ENCODE measurements at regions not wholly inside any gene's neighbourhood (a gene's known extent, or its start where the extent isn't known, plus 50 kb on each side); places are given as distances from the start of the nearest gene placed in this dataset.

- no peak for TF ChIP-seq CTCF (IDR thresholded peaks at IDR 0.05)
These were observed 206.0 kb downstream of the SPP2 start for GRCh38 chr2:234256516-234256915.

DNA sequence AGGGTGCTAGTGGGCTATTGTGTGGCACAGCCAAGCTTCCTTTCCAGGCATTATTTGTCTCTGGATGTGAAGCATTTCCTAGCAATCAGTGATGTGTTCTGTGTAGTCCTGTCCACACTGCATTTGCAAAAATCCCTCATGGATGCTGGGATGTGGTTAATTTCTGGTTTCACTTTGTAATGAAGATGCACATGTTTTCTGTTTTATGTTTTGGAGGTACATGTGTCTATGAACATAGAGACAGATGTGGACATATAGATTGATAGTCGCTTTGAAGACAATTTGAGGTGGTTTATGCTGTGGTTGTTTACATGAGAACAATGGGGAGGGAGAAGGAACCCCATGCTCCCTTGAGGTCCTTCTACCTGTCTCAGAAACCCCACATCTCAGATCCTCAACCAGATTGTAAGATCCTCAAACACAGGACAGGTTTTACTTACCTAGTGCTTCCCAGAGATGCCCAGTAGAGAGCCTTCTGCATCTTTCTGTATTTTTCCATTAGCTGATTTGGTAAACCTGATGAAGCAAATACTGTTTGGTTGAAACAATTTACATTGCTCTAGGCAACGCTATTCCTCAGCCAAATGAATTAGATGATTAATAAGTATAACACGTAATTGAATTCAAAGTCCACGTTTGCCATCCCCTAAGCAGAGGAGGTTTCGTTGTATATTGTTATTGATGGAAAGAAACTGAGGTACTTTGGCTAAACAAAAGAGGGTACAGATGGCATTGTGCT, 204.4 kb downstream of the SPP2 start:
- TF ChIP-seq CTCF (IDR thresholded peaks at IDR 0.05) = no peak

- no peak for TF ChIP-seq CTCF (IDR thresholded peaks at IDR 0.05)
These were observed 202.3 kb downstream of the SPP2 start for GRCh38 chr2:234252772-234253171.

GRCh38 chr2:234251326-234252271, 201.1 kb downstream of the SPP2 start:
- TF ChIP-seq CTCF (IDR thresholded peaks at IDR 0.05) = no peak

- no peak for TF ChIP-seq CTCF (IDR thresholded peaks at IDR 0.05)
These were observed 200.4 kb downstream of the SPP2 start for GRCh38 chr2:234250926-234251325.

DNA sequence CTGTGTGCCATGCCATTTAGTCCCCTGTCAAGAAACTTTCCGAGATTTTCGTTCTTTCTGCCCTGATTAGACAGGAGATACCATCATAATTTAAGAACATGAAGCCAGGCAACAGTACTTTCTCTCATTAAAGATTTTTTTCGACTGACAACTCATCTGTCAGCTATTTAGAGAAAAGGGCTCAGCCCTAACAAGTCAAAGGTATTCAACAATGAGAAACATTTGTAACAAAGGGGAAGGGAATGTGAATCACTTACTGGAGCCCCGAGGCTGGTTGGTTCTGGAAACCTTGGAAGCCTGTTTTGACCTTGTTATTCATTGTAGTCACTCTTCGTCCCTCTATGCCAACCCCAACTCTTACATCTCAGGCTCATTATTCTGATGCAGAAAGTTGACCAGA, 199.4 kb downstream of the SPP2 start:
- TF ChIP-seq CTCF (IDR thresholded peaks at IDR 0.05) = no peak

DNA sequence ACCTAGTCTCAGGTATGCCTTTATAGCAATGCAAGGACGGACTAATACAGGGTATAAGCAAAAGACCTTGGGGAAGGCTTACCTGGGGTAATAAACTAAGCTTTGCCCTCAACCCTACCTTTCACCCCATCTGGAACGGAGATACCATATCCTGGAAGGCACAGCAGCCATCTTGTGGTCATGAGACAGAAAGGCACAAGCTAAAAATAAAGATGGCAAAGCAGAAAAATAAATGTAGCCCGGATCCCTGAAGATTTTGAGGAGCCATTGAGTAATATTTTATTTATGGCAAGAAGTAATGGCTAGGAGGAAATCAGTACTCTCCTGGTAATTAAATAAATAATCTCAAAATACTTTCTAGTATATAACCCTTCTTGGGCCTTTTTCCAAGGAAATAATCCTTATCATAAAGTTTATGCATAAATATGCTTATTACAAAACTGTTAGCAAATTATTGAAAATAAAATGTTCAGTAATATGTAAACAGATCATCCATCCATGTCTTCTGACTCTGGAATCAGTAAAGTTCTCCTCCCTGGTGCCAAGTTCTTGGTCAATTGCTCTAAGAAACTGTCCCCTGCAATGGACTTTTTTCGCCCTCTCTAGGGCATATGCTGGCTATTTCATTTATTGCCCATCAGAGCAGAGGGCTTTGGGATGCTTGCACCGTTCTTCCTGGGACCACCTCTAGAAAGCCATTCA, 198.7 kb downstream of the SPP2 start:
- no peak for TF ChIP-seq CTCF (IDR thresholded peaks at IDR 0.05)
